Karpas-422 (cell line): ENCODE measurements at regions not wholly inside any gene's neighbourhood (a gene's known extent, or its start where the extent isn't known, plus 50 kb on each side); places are given as distances from the start of the nearest gene placed in this dataset.
"Not testable (repeated sequence)": the region's sequence is repeated elsewhere in the genome, so short reads cannot be mapped to it uniquely, and the experiment has no call there.

Experiments used
- DNase-seq: peaks from one replicate; pipeline ENCODE4 v3.0.0-alpha.2; 2015
- H2AFZ ChIP-seq: fragments of 200-600 bp; sonication (generic); 2 replicates; pipeline ENCODE4 v1.6.1; 2014; ENCODE audit warnings: antibody characterized with exemption, low read length, mixed read lengths
- H3K27ac ChIP-seq: fragments of 200-600 bp; sonication (generic); 2 replicates; pipeline ENCODE4 v1.5.1; 2014; ENCODE audit warnings: mild to moderate bottlenecking, low read length, moderate library complexity
- H3K27me3 ChIP-seq: fragments of 200-600 bp; sonication (generic); 2 replicates; pipeline ENCODE4 v1.6.1; 2014; ENCODE audit warnings: low read length, mixed read lengths
- H3K36me3 ChIP-seq: fragments of 200-600 bp; sonication (generic); 2 replicates; pipeline ENCODE4 v1.6.1; 2014; ENCODE audit warnings: low read length, mixed read lengths; ENCODE audit not compliant: insufficient read depth
- H3K4me1 ChIP-seq: fragments of 200-600 bp; sonication (generic); 2 replicates; pipeline ENCODE4 v1.6.1; 2014; ENCODE audit warnings: mild to moderate bottlenecking, low read length, mixed read lengths
- H3K4me2 ChIP-seq: fragments of 200-600 bp; sonication (generic); 2 replicates; pipeline ENCODE4 v1.6.1; 2014; ENCODE audit warnings: low read length, low read depth, mild to moderate bottlenecking; ENCODE audit not compliant: poor library complexity, severe bottlenecking
- H3K4me3 ChIP-seq: fragments of 200-600 bp; sonication (generic); 2 replicates; pipeline ENCODE4 v1.5.1; 2014; ENCODE audit warnings: mild to moderate bottlenecking, antibody characterized with exemption, low read length, mixed read lengths
- H3K79me2 ChIP-seq: fragments of 200-600 bp; sonication (generic); 2 replicates; pipeline ENCODE4 v1.6.1; 2014; ENCODE audit warnings: mild to moderate bottlenecking, low read length, mixed read lengths
- H3K9ac ChIP-seq: fragments of 200-600 bp; sonication (generic); 2 replicates; pipeline ENCODE4 v1.6.0; 2014; ENCODE audit warnings: low read length
- H3K9me2 ChIP-seq: fragments of 200-600 bp; sonication (generic), shearing (Covaris generic); replicated peaks from 2 replicates; pipeline ENCODE4 v1.6.0; 2014; ENCODE audit warnings: mild to moderate bottlenecking, low read length, moderate library complexity; ENCODE audit not compliant: insufficient read depth
- H3K9me3 ChIP-seq: fragments of 300-700, 200-600 bp; sonication (generic); 2 replicates; pipeline ENCODE4 v1.6.1; 2014; ENCODE audit warnings: low read length, mixed read lengths
- H4K20me1 ChIP-seq: fragments of 200-600 bp; sonication (generic); 2 replicates; pipeline ENCODE4 v1.6.1; 2014; ENCODE audit warnings: mild to moderate bottlenecking, antibody characterized with exemption, low read length, low read depth; ENCODE audit not compliant: insufficient read depth

GRCh38 chrX:5324546-5324945, 904.1 kb downstream of the NLGN4X start:
- H4K20me1 ChIP-seq: no peaks in the 10 kb centered on the region
- DNase-seq: no peak
- H3K9me2 ChIP-seq: no peaks in the 10 kb centered on the region
- H3K79me2 ChIP-seq: no peaks in the 10 kb centered on the region
- no peak overlapping the region for H3K4me3 ChIP-seq
- no peak overlapping the region for H2AFZ ChIP-seq
- H3K27me3 ChIP-seq: no peaks in the 10 kb centered on the region
- no peaks in the 10 kb centered on the region for H3K9me3 ChIP-seq
- H3K9ac ChIP-seq: no peak overlapping the region
- no peak overlapping the region for H3K27ac ChIP-seq
- no peaks in the 10 kb centered on the region for H3K36me3 ChIP-seq
- no peaks in the 10 kb centered on the region for H3K4me1 ChIP-seq
- H3K4me2 ChIP-seq: no peak overlapping the region

- H3K9me2 ChIP-seq: no peaks in the 10 kb centered on the region
- no peak overlapping the region for H3K27ac ChIP-seq
- H3K36me3 ChIP-seq: no peaks in the 10 kb centered on the region
- H3K27me3 ChIP-seq: no peaks in the 10 kb centered on the region
- H3K4me3 ChIP-seq: no peak overlapping the region
- no peak overlapping the region for H3K4me2 ChIP-seq
- DNase-seq: no peak
- no peaks in the 10 kb centered on the region for H3K79me2 ChIP-seq
- H3K9me3 ChIP-seq: no peaks in the 10 kb centered on the region
- H3K9ac ChIP-seq: no peak overlapping the region
- H4K20me1 ChIP-seq: no peaks in the 10 kb centered on the region
- no peak overlapping the region for H2AFZ ChIP-seq
- H3K4me1 ChIP-seq: no peaks in the 10 kb centered on the region
These were observed 914.5 kb downstream of the NLGN4X start for GRCh38 chrX:5314148-5314547.

GRCh38 chrX:5307416-5307815, 921.3 kb downstream of the NLGN4X start:
- no peak for DNase-seq
- H3K27ac ChIP-seq: no peak overlapping the region
- H3K27me3 ChIP-seq: no peaks in the 10 kb centered on the region
- no peak overlapping the region for H3K4me2 ChIP-seq
- H3K4me3 ChIP-seq: no peak overlapping the region
- no peak overlapping the region for H2AFZ ChIP-seq
- H3K79me2 ChIP-seq: no peaks in the 10 kb centered on the region
- H3K9me2 ChIP-seq: no peaks in the 10 kb centered on the region
- H3K36me3 ChIP-seq: no peaks in the 10 kb centered on the region
- no peaks in the 10 kb centered on the region for H3K9me3 ChIP-seq
- H3K9ac ChIP-seq: no peak overlapping the region
- no peaks in the 10 kb centered on the region; the same call in 1 of the 2 replicates for H3K4me1 ChIP-seq
- H4K20me1 ChIP-seq: no peaks in the 10 kb centered on the region

- no peak overlapping the region for H3K4me3 ChIP-seq
- no peaks in the 10 kb centered on the region for H3K36me3 ChIP-seq
- no peak overlapping the region for H2AFZ ChIP-seq
- H3K9ac ChIP-seq: no peak overlapping the region
- no peaks in the 10 kb centered on the region for H3K27me3 ChIP-seq
- H3K27ac ChIP-seq: no peak overlapping the region
- no peaks in the 10 kb centered on the region; the same call in 1 of the 2 replicates for H3K4me1 ChIP-seq
- no peaks in the 10 kb centered on the region for H3K9me2 ChIP-seq
- H4K20me1 ChIP-seq: no peaks in the 10 kb centered on the region
- no peaks in the 10 kb centered on the region for H3K79me2 ChIP-seq
- H3K4me2 ChIP-seq: no peak overlapping the region
- no peaks in the 10 kb centered on the region for H3K9me3 ChIP-seq
- peak; percentile 55 for DNase-seq
These were observed 922.0 kb downstream of the NLGN4X start for GRCh38 chrX:5306654-5307121.

GRCh38 chrX:5305452-5305851, 923.2 kb downstream of the NLGN4X start:
- H3K4me1 ChIP-seq: no peaks in the 10 kb centered on the region; the same call in 1 of the 2 replicates
- no peaks in the 10 kb centered on the region for H4K20me1 ChIP-seq
- H3K27me3 ChIP-seq: no peaks in the 10 kb centered on the region
- H3K36me3 ChIP-seq: no peaks in the 10 kb centered on the region
- H3K4me3 ChIP-seq: no peak overlapping the region
- no peaks in the 10 kb centered on the region for H3K9me2 ChIP-seq
- no peak for DNase-seq
- no peak overlapping the region for H3K9ac ChIP-seq
- no peak overlapping the region for H3K4me2 ChIP-seq
- no peak overlapping the region for H3K27ac ChIP-seq
- H3K79me2 ChIP-seq: no peaks in the 10 kb centered on the region
- no peaks in the 10 kb centered on the region for H3K9me3 ChIP-seq
- H2AFZ ChIP-seq: no peak overlapping the region

GRCh38 chrX:5295004-5295403, 933.7 kb downstream of the NLGN4X start:
- Histone ChIP-seq H3K27me3 (no peaks in the 10 kb centered on the region), H3K36me3 (no peaks in the 10 kb centered on the region), H3K4me1 (no peaks in the 10 kb centered on the region), H4K20me1 (no peaks in the 10 kb centered on the region), H3K9me2 (no peaks in the 10 kb centered on the region), H2AFZ (no peak overlapping the region), H3K27ac (no peak overlapping the region), H3K79me2 (no peaks in the 10 kb centered on the region), H3K9ac (no peak overlapping the region), H3K4me3 (no peak overlapping the region), H3K9me3 (peaks cover 4% of the 10 kb centered on the region; the same call in 1 of the 2 replicates), H3K4me2 (no peak overlapping the region)
- DNase-seq: no peak

GRCh38 chrX:5290635-5291034, 938.0 kb downstream of the NLGN4X start:
- no peak overlapping the region for H3K4me2 ChIP-seq
- no peaks in the 10 kb centered on the region for H3K4me1 ChIP-seq
- H3K4me3 ChIP-seq: no peak overlapping the region
- no peaks in the 10 kb centered on the region for H3K79me2 ChIP-seq
- H3K36me3 ChIP-seq: no peaks in the 10 kb centered on the region
- no peaks in the 10 kb centered on the region for H3K9me2 ChIP-seq
- no peak for DNase-seq
- no peaks in the 10 kb centered on the region for H4K20me1 ChIP-seq
- no peaks in the 10 kb centered on the region for H3K27me3 ChIP-seq
- no peak overlapping the region for H2AFZ ChIP-seq
- H3K9ac ChIP-seq: no peak overlapping the region
- peaks cover 6% of the 10 kb centered on the region; the same call in 1 of the 2 replicates for H3K9me3 ChIP-seq
- H3K27ac ChIP-seq: no peak overlapping the region

GRCh38 chrX:5289949-5290348, 938.7 kb downstream of the NLGN4X start:
- H4K20me1 ChIP-seq, H3K9me2 ChIP-seq, H3K9ac ChIP-seq, H3K4me3 ChIP-seq, H3K36me3 ChIP-seq, DNase-seq, H3K4me2 ChIP-seq, H3K4me1 ChIP-seq, H3K27ac ChIP-seq, H3K9me3 ChIP-seq, H2AFZ ChIP-seq, H3K79me2 ChIP-seq, H3K27me3 ChIP-seq: not testable (repeated sequence)

- H3K4me2 ChIP-seq: no peak overlapping the region
- no peaks in the 10 kb centered on the region for H3K27me3 ChIP-seq
- no peaks in the 10 kb centered on the region for H3K4me1 ChIP-seq
- no peak overlapping the region for H3K27ac ChIP-seq
- no peaks in the 10 kb centered on the region for H4K20me1 ChIP-seq
- H3K9me2 ChIP-seq: no peaks in the 10 kb centered on the region
- H3K9me3 ChIP-seq: no peaks in the 10 kb centered on the region
- H3K79me2 ChIP-seq: no peaks in the 10 kb centered on the region
- H3K9ac ChIP-seq: no peak overlapping the region
- no peaks in the 10 kb centered on the region for H3K36me3 ChIP-seq
- no peak overlapping the region for H3K4me3 ChIP-seq
- DNase-seq: no peak
- no peak overlapping the region for H2AFZ ChIP-seq
These were observed 949.8 kb downstream of the NLGN4X start for GRCh38 chrX:5278908-5279307.
